ENCODE measurements at regions not wholly inside any gene's neighbourhood (a gene's known extent, or its start where the extent isn't known, plus 50 kb on each side); places are given as distances from the start of the nearest gene placed in this dataset.

- DNase-seq (ENCODE audit: low read depth), result no peak
Measured at GRCh38 chr7:46444256-46444655, 523.2 kb upstream of the IGFBP3 start.

- DNase-seq (ENCODE audit: low read depth), result no peak
Measured at GRCh38 chr7:46440186-46440585, 519.1 kb upstream of the IGFBP3 start.

GRCh38 chr7:46432708-46433107 lies 511.6 kb upstream of the IGFBP3 start:
- DNase-seq (ENCODE audit: low read depth), result peak; percentile 48

DNA sequence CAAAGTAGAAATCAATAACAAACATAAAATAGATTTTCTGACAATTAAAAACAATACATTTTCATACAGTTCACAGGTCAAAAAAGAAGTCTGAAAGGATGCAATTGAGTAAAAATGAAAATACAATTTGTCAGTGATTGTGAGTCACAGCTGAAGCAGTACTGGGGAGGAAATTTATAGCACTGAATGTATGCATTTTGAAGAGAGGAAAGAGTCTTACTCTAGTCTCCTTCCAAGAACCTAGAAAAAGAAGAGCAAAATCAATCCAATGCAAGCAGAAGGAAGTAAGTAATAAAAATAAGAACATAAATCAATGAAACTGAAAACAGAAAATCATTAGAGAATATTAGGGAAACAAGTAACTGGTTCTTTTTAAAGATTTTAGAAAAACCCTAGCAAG lies 507.2 kb upstream of the IGFBP3 start:
- no peak for DNase-seq (ENCODE audit: low read depth)

DNA sequence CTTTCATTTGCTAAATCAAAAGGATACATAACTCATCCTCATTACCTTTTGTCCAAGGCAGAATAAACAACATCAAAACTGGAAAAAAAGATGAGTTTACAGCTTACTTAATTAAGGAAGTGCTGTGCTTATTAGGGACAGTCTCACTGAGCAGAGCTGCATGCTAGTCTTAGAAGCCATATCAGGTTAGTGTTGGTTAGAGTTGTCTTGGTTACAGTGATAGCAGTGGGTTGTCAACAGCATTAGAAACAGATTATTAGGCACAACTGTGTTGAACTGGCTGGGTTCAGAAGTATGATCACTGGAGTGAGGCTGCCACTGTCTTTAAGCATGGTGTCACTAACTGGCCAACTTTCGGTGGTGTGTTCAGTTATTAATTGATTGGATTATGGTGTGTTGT lies 503.9 kb upstream of the IGFBP3 start:
- no peak for DNase-seq (ENCODE audit: low read depth)

GRCh38 chr7:46421441-46422230 lies 500.6 kb upstream of the IGFBP3 start:
- DNase-seq (ENCODE audit: low read depth), result no peak

DNA sequence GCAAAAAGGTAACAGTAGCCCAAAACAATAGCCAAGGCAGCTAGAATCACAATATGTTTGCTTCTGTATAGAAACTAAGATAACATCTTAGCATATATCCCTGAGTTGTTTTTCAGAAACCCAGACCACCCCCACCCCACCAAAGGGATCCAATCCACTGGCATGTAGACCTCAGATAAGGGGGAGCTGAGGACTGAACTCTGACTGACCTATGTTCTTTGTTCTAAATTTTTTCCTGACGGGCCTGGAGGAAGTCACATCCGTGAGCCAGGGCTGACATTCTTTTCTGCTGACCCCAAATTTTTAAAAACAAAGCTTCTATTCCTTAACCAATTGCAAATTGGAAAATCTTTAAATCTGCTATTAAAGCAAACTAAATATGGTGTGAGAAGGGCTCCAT lies 493.9 kb upstream of the IGFBP3 start:
- no peak for DNase-seq (ENCODE audit: low read depth)

- DNase-seq (ENCODE audit: low read depth), result no peak
Measured at GRCh38 chr7:46411236-46411635, 490.2 kb upstream of the IGFBP3 start.

- DNase-seq (ENCODE audit: low read depth), result no peak
Measured at GRCh38 chr7:46407125-46407524, 486.1 kb upstream of the IGFBP3 start.

DNA sequence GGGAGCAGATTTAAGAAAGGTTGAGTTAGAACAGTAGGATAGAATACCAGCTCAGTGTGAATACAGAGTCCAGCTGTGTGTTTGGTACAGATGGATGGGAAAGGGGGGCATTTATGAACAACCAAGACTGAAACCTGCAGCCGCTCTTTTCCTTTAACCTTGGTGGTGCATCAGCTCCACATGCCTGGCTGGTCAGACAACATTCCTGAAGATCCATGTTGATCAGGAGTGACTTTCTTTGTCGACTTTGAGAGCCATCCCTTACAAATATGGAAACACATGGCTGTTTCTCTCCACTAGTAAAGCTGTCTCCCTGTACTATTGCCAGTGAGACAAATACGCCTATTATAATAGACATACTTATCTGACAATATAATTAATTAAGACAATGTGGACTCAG lies 476.5 kb upstream of the IGFBP3 start:
- no peak for DNase-seq (ENCODE audit: low read depth)

GRCh38 chr7:46396481-46396880 lies 475.4 kb upstream of the IGFBP3 start:
- DNase-seq (ENCODE audit: low read depth), result no peak

DNA sequence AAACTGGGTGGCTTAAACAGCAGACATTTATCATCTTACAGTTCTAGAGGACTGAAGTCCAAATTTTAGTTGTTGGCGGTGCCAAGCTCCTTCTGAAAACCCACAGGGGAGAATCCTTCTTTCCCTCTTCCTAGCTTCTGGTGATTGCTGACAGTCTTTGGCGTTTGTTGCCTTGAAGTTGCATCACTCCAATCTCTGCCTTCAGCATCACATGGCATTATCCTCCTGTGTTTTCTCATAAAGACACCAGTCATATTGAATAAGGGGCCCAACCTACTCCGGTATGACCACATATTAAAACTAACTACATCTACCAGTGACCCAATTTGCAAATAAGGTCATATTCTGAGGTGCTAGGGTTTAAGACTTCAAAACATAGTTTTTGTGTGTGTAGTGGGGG lies 472.1 kb upstream of the IGFBP3 start:
- DNase-seq (ENCODE audit: low read depth), result no peak

DNA sequence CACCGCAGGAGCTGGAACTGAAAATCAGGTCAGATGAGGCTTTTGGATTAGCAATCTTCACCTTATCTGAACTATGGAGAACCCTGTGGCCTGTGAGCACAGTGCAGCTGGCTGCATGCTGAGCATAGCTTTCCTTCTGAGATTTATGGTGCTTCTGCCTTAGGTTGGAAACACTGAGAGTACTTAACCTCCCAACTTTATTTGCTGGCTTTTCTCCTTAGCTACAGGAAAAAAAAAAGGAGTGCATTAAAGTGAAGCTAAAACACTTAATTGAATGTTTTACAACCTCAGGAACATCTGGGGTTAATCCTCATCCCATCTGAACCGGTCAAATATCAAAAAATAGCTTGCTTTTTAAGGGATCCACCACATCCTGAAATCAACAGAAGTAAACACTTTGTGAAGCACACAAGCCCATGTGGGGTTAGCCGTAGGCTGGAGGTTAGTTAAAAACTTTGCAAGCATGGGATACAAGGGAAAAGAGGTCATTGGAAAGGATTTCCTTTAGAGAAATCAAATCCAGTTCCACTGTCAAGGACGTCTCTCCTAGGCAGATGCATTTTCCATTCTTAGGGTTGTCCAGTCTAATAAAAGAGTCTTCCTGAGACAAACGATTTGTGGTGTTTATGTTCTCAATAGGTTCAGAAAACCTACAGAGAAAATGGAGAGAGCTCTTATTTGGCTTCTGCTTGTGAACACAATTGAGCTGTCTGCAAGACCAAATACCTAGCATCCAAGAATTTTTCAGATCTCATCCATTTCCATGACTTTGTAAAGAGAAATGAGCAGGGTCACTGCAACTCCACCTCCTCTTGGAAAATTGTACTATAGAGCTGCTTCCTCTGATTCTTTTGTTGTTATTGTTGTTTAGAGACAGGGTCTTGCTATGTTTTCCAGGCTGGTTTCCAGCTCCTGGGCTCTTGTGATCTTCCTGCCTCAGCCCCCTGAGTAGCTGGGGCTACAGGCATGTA lies 470.4 kb upstream of the IGFBP3 start:
- DNase-seq (ENCODE audit: low read depth), result peak; percentile 89

- DNase-seq (ENCODE audit: low read depth), result no peak
Measured at GRCh38 chr7:46390042-46390441, 469.0 kb upstream of the IGFBP3 start.

GRCh38 chr7:46389146-46389545 lies 468.1 kb upstream of the IGFBP3 start:
- no peak for DNase-seq (ENCODE audit: low read depth)

- no peak for DNase-seq (ENCODE audit: low read depth)
Measured at GRCh38 chr7:46387646-46388045, 466.6 kb upstream of the IGFBP3 start.

GRCh38 chr7:46386428-46387399 lies 465.6 kb upstream of the IGFBP3 start:
- no peak for DNase-seq (ENCODE audit: low read depth)

DNA sequence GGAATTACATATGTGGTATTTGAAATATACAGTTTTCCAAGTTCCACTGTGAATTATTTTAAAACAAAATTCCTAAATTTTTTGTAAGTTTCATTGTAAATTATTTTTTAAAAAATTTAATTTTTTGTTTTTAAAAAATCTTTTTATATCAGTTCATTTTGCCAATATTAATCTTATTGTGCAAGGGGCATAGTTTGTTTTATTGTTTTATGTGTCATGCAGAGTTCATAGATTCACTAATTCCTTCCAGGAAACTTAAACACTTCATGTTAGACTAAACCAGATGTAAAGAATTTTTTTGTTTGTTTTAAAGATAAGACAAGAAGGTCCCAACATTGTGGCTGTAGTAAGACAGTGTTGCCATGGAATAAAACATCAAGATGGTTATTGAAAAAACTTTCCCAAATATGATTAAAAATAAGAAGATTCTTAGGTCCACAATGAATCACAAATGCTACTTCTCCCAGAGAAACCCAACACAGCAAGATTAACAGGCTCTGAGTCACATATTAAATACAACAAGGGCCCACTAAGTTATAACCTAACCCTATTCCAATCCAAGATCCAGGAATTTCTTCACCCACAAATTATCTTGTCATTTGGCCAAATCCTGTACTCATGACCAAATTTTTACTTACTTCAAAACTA lies 464.7 kb upstream of the IGFBP3 start:
- peak; percentile 98 for DNase-seq (ENCODE audit: low read depth)

DNA sequence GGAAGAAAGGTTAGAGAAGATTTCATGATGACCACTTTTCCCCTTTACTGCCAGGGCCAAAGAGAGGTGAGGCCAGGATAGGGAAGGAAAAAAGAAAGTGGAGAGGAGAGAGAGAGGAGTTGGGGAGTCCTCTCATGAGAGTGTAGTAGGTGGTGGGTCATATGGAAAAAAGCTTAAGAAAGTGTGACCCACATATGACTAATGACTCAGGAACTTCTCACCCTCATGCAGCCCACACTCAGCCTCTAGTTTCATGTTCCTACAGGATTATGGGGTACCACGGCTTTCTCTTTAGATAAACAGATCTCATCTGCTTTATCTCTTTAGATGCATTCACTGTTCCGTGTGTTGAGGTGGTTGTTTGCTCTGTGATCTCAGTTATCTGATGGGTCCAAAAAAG lies 462.5 kb upstream of the IGFBP3 start:
- DNase-seq (ENCODE audit: low read depth), result no peak

- peak; percentile 90 for DNase-seq (ENCODE audit: low read depth)
Measured at GRCh38 chr7:46369933-46370654, 449.0 kb upstream of the IGFBP3 start.

- no peak for DNase-seq (ENCODE audit: low read depth)
Measured at GRCh38 chr7:46368871-46369270, 447.8 kb upstream of the IGFBP3 start.
